ENCODE measurements at regions not wholly inside any gene's neighbourhood (a gene's known extent, or its start where the extent isn't known, plus 50 kb on each side); places are given as distances from the start of the nearest gene placed in this dataset.

DNA sequence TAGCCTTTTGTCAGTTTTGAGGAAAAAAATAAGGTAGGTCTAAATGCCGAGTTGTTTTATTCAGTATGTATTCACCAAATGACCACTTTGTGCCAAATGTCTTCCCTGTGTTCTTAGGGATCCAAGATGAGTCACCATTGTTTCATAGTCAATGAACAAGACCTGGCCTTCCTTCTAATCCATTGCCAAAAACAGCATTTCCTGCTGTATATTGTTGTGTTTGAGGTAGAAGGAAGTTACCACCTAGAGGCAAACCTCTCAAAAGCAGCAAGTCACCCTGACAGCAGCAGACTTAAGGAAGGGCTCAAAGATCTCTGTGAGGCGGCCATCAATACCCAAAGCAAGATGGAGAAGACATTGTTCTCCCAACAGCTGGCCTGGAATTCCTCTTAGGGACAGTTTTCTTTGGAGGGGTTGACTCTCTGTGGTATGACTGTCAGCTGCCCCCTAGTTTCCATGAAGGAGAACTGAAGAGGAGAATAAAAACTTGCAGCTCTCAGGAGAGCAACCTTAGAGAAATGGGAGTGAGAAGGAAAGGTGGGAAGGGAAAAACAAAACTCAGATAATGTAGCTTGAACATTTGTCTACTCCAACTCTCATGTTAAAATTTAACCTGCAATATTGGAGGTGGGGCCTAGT is 328.3 kb downstream of the LRATD1 start:
- TF ChIP-seq, protein P1, sequence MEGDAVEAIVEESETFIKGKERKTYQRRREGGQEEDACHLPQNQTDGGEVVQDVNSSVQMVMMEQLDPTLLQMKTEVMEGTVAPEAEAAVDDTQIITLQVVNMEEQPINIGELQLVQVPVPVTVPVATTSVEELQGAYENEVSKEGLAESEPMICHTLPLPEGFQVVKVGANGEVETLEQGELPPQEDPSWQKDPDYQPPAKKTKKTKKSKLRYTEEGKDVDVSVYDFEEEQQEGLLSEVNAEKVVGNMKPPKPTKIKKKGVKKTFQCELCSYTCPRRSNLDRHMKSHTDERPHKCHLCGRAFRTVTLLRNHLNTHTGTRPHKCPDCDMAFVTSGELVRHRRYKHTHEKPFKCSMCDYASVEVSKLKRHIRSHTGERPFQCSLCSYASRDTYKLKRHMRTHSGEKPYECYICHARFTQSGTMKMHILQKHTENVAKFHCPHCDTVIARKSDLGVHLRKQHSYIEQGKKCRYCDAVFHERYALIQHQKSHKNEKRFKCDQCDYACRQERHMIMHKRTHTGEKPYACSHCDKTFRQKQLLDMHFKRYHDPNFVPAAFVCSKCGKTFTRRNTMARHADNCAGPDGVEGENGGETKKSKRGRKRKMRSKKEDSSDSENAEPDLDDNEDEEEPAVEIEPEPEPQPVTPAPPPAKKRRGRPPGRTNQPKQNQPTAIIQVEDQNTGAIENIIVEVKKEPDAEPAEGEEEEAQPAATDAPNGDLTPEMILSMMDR (IDR thresholded peaks at IDR 0.05; ENCODE audit: insufficient read depth, low read depth, low read length) = no peak
- TF ChIP-seq EZH2 (IDR thresholded peaks at IDR 0.05; ENCODE audit: insufficient read depth, low read length) = no peak
